ENCODE measurements at regions not wholly inside any gene's neighbourhood (a gene's known extent, or its start where the extent isn't known, plus 50 kb on each side); places are given as distances from the start of the nearest gene placed in this dataset.

DNA sequence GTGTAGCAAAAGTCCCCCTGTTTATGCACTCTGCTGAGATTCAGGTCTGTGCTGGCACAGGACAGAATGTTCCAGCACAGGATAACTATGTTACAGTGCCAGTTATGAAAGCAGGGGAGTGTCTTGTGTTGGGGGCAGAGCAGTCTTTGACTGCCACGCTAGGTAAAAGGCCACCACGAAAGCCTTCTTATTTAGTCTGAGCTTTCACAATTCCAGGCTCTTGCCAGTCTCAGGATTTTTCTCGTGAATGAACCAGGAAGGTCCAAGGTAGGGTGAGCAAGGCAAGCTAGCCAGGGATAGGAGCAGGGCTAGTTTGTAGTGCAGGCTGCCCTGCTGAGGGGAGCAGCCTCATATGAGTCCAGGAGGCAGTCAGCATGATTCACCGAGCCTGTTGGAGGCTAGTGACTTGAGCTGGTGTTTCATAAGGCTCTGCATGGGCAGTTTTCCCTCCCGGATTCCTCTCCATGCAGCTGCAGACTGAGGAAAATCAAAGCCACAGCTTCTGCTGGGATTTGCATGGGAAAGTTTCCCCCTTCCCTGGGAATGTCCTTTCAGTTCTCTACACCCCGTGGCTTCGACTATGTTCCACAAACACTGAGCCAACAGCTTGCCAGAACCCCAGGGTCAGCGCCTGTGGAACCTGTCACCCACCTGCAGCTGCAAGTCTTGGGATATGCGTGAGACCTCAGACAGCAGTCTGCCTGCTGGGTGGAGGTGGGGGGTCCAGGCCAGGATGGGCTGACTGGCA, 112.3 kb downstream of the JCAD start:
- Mint-ChIP-seq H3K36me3 (no peaks in the 10 kb centered on the region), H3K27ac (no peak overlapping the region), H3K4me1 (no peaks in the 10 kb centered on the region), H3K9me3 (no peaks in the 10 kb centered on the region), H3K27me3 (no peaks in the 10 kb centered on the region), H3K4me3 (no peak overlapping the region)
- DNase-seq: no peak
- CTCF ChIA-PET: no interaction called here

- Mint-ChIP-seq H3K9me3 (no peaks in the 10 kb centered on the region), H3K4me3 (no peak overlapping the region), H3K27ac (no peak overlapping the region), H3K36me3 (no peaks in the 10 kb centered on the region), H3K4me1 (no peaks in the 10 kb centered on the region), H3K27me3 (no peaks in the 10 kb centered on the region)
- DNase-seq: no peak
- CTCF ChIA-PET: interaction anchor here (1.1 kb wide), 1 partner anchor 55 kb away, joined by 4 read pairs; no protein-coding TSS in a partner anchor
Measured at GRCh38 chr10:29946614-29946952, 112.8 kb downstream of the JCAD start.

GRCh38 chr10:29941476-29941875, 117.9 kb downstream of the JCAD start:
- Mint-ChIP-seq H3K4me1 (no peaks in the 10 kb centered on the region), H3K27ac (no peak overlapping the region), H3K4me3 (no peak overlapping the region), H3K27me3 (peaks cover 10% of the 10 kb centered on the region), H3K36me3 (no peaks in the 10 kb centered on the region), H3K9me3 (no peaks in the 10 kb centered on the region)
- CTCF ChIA-PET: interaction anchor here (0.7 kb wide), 1 partner anchor 16 kb away, joined by 3 read pairs; no protein-coding TSS in a partner anchor
- DNase-seq: no peak

DNA sequence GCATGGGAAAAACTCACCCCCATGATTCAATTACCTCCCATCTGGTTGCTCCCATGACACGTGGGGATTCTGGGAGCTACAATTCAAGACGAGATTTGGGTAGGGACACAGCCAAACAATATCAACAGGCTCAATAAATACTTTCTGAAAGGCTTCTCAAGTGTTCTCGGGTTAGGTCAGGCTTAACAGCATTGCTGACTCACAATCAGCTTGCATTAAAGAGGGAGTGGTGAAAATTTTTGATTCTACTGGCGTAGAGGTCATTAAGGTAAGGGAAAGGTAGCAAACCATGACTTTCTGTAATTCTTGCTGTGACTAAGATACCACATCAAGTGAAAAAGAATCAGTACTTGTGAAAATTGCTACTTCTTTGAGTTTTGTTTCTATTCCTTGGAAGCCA, 126.4 kb downstream of the JCAD start:
- peaks cover 9% of the 10 kb centered on the region for H3K27me3 Mint-ChIP-seq
- CTCF ChIA-PET: no interaction called here
- no peak overlapping the region for H3K4me3 Mint-ChIP-seq
- no peaks in the 10 kb centered on the region for H3K36me3 Mint-ChIP-seq
- H3K4me1 Mint-ChIP-seq: no peaks in the 10 kb centered on the region
- no peak for DNase-seq
- H3K27ac Mint-ChIP-seq: no peak overlapping the region
- H3K9me3 Mint-ChIP-seq: peaks cover 2% of the 10 kb centered on the region

- peaks cover 9% of the 10 kb centered on the region for H3K27me3 Mint-ChIP-seq
- CTCF ChIA-PET: no interaction called here
- H3K9me3 Mint-ChIP-seq: peaks cover 3% of the 10 kb centered on the region
- no peak for DNase-seq
- no peak overlapping the region for H3K27ac Mint-ChIP-seq
- no peaks in the 10 kb centered on the region for H3K36me3 Mint-ChIP-seq
- H3K4me1 Mint-ChIP-seq: no peaks in the 10 kb centered on the region
- H3K4me3 Mint-ChIP-seq: no peak overlapping the region
Measured at GRCh38 chr10:29931833-29932232, 127.6 kb downstream of the JCAD start.

- CTCF ChIA-PET: no interaction called here
- DNase-seq: no peak
Measured at GRCh38 chr10:29929006-29929405, 130.4 kb downstream of the JCAD start.

GRCh38 chr10:29926693-29927048, 132.7 kb downstream of the JCAD start:
- H3K27ac Mint-ChIP-seq: no peak overlapping the region
- peaks cover 4% of the 10 kb centered on the region for H3K4me1 Mint-ChIP-seq
- peaks cover 8% of the 10 kb centered on the region for H3K9me3 Mint-ChIP-seq
- DNase-seq: no peak
- no peaks in the 10 kb centered on the region for H3K36me3 Mint-ChIP-seq
- CTCF ChIA-PET: no interaction called here
- H3K4me3 Mint-ChIP-seq: no peak overlapping the region
- H3K27me3 Mint-ChIP-seq: peaks cover 6% of the 10 kb centered on the region

More at GRCh38 chr10:29929006-29929405, 130.4 kb downstream of the JCAD start:
- Mint-ChIP-seq H3K4me1 (peaks cover 4% of the 10 kb centered on the region), H3K4me3 (no peak overlapping the region), H3K36me3 (no peaks in the 10 kb centered on the region), H3K27me3 (peaks cover 3% of the 10 kb centered on the region), H3K27ac (no peak overlapping the region), H3K9me3 (peaks cover 11% of the 10 kb centered on the region)

- DNase-seq: no peak
- CTCF ChIA-PET: interaction anchor here (1.0 kb wide), 1 partner anchor 15 kb away, joined by 3 read pairs; no protein-coding TSS in a partner anchor
- Mint-ChIP-seq H3K36me3 (no peaks in the 10 kb centered on the region), H3K27ac (no peak overlapping the region), H3K4me3 (no peak overlapping the region), H3K9me3 (peaks cover 8% of the 10 kb centered on the region), H3K27me3 (peaks cover 10% of the 10 kb centered on the region), H3K4me1 (peaks cover 4% of the 10 kb centered on the region)
Measured at GRCh38 chr10:29925771-29926692, 133.4 kb downstream of the JCAD start.

- Mint-ChIP-seq H3K9me3 (peaks cover 8% of the 10 kb centered on the region), H3K4me3 (no peak overlapping the region), H3K27me3 (peaks cover 24% of the 10 kb centered on the region), H3K4me1 (peaks cover 4% of the 10 kb centered on the region), H3K27ac (no peak overlapping the region), H3K36me3 (no peaks in the 10 kb centered on the region)
- CTCF ChIA-PET: no interaction called here
- no peak for DNase-seq
Measured at GRCh38 chr10:29924436-29924835, 134.9 kb downstream of the JCAD start.

DNA sequence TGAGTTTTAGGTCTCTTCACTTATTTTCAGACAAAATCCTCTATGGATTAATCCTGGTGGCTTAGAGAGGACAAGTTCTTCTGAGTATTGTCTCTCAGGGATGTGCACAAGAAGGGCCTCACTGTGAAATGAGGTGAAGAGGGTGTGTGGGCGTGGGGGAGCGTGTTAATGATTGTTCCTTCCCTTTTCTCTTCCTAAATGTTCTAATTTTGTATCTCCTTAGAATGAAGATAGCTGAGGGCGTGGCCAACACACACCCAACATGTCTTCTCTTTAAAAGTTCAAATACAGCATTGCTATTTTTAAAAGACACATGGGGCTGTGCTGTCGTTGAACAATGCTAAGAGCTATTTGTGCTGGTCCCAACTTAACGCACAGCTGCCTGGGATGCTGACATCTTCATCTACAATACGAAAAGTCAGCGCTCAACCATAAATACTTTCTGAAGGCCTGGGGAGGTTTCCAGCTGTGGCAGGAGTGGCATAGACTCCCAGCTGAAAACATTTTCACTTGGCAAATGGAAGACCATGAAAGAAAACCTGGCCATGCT, 135.9 kb downstream of the JCAD start:
- no peak overlapping the region for H3K27ac Mint-ChIP-seq
- peaks cover 4% of the 10 kb centered on the region for H3K4me1 Mint-ChIP-seq
- H3K36me3 Mint-ChIP-seq: no peaks in the 10 kb centered on the region
- H3K4me3 Mint-ChIP-seq: no peak overlapping the region
- H3K9me3 Mint-ChIP-seq: peaks cover 8% of the 10 kb centered on the region
- DNase-seq: no peak
- H3K27me3 Mint-ChIP-seq: peaks cover 34% of the 10 kb centered on the region
- CTCF ChIA-PET: no interaction called here

DNA sequence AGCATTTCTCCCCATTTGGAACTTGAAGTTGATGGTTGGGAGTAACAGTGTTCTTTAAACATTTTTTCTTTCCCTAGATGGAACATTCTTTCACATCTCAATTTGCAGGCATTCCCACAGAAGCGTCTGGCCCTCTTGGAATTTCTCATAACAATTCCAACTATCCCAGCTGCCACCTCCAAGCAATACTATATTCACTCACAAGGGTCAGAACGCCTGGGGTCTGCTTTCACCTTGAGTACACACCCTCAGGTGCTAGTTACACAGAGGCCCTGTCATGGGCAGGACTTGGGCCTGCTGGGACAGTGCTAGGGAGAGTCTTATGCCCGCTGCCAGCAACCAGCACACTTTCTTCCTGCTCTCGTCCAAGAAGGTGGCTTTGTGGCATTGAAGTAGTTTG, 136.5 kb downstream of the JCAD start:
- CTCF ChIA-PET: no interaction called here
- H3K27me3 Mint-ChIP-seq: peaks cover 40% of the 10 kb centered on the region
- DNase-seq: no peak
- H3K9me3 Mint-ChIP-seq: peaks cover 8% of the 10 kb centered on the region
- no peak overlapping the region for H3K27ac Mint-ChIP-seq
- H3K4me3 Mint-ChIP-seq: no peak overlapping the region
- H3K36me3 Mint-ChIP-seq: no peaks in the 10 kb centered on the region
- H3K4me1 Mint-ChIP-seq: peaks cover 4% of the 10 kb centered on the region

DNA sequence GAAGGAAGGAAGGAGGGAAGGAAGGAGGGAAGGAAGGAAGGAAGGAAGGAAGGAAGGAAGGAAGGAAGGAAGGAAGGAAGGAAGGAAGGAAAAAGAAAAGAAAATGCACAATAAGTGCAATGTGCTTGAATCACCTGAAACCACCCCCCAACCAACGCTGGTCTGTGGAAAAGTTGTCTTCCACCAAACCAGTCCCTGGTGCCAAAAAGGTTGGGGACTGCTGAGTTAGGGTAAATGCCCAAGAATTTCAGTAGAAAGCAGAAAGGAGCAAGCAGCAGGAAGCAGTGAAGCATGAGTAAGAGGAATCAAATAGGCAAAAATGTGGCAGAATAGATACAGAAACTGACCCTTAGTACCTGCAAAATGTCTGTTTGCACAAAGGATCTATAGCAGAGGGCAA, 137.2 kb downstream of the JCAD start:
- no peak for DNase-seq
- Mint-ChIP-seq H3K4me1 (peaks cover 4% of the 10 kb centered on the region), H3K4me3 (no peak overlapping the region), H3K9me3 (peaks cover 8% of the 10 kb centered on the region), H3K36me3 (no peaks in the 10 kb centered on the region), H3K27ac (no peak overlapping the region), H3K27me3 (peaks cover 40% of the 10 kb centered on the region)
- CTCF ChIA-PET: no interaction called here

DNA sequence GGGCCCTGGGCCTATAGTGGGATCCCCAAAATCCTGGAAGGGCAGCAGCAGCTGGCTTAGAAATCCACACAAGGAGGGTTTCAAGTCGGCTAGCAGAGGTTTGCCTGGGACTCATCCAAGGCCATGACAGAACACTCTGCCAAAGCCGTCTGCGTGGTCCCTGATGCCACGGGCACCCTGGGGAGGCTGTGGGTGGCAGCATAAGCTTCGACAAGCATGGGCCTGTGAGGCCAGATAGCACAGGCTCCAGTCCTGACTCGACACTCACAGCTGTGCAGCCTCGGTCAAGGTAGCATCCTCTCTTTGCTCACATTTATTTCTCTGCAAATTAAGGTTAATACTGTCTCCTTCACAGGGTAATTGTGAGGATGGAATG, 138.3 kb downstream of the JCAD start:
- no peak overlapping the region for H3K4me3 Mint-ChIP-seq
- H3K27ac Mint-ChIP-seq: no peak overlapping the region
- H3K27me3 Mint-ChIP-seq: peaks cover 40% of the 10 kb centered on the region
- H3K9me3 Mint-ChIP-seq: peaks cover 4% of the 10 kb centered on the region
- H3K4me1 Mint-ChIP-seq: peaks cover 4% of the 10 kb centered on the region
- DNase-seq: no peak
- CTCF ChIA-PET: no interaction called here
- H3K36me3 Mint-ChIP-seq: no peaks in the 10 kb centered on the region

DNA sequence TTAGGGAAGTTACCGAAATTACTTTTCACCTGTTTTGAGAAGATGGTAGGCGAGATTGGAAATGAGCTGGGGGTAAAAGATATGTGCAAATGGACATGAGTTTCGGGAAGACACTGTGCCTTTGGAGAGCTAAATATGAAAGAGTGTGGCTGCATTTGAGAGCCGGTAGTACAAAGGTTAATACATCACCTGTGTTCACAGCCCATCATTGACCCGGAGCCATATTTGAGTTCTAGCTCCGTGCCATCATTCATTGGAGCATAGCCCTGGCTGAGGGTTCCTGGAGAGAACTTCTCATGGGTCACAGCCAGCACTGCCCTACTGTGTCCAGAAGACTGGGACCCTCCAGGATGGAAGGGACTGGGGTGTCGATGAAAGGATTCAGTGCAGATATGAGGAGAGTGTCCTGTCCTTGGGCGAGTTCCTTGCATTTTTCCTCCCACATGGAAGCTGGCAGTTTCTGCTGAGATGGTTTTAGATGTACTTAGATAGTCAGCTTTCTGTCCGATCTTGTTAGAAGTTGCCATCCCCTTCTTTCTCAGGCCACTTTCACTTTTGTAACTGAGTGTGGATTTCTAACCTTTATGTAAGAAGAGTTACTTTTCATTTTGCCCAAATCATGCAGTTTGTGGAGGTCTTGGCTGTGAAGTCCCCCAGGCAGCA, 138.8 kb downstream of the JCAD start:
- H3K4me3 Mint-ChIP-seq: no peak overlapping the region
- no peak for DNase-seq
- no peaks in the 10 kb centered on the region for H3K36me3 Mint-ChIP-seq
- CTCF ChIA-PET: no interaction called here
- no peak overlapping the region for H3K27ac Mint-ChIP-seq
- H3K4me1 Mint-ChIP-seq: no peaks in the 10 kb centered on the region
- H3K9me3 Mint-ChIP-seq: no peaks in the 10 kb centered on the region
- H3K27me3 Mint-ChIP-seq: peaks cover 40% of the 10 kb centered on the region
